MM.1S (cell line): ENCODE measurements at regions not wholly inside any gene's neighbourhood (a gene's known extent, or its start where the extent isn't known, plus 50 kb on each side); places are given as distances from the start of the nearest gene placed in this dataset.
"Not testable (repeated sequence)": the region's sequence is repeated elsewhere in the genome, so short reads cannot be mapped to it uniquely, and the experiment has no call there.

Source experiments
- CTCF ChIP-seq: fragments of 300-600 bp; sonication (generic); IDR thresholded peaks from 2 replicates; pipeline ENCODE4 v1.5.1; 2016; ENCODE audit warnings: antibody characterized with exemption, low read length, mixed read lengths
- EZH2 ChIP-seq: fragments of 300-600 bp; sonication (generic); optimal IDR thresholded peaks from 2 replicates; pipeline ENCODE3; 2017; ENCODE audit warnings: low read depth, mild to moderate bottlenecking, antibody characterized with exemption, low read length, mixed read lengths
- EZH2phosphoT487 ChIP-seq: fragments of 300-600 bp; sonication (generic); IDR thresholded peaks from 2 replicates; pipeline ENCODE4 v1.6.1; 2018; ENCODE audit warnings: antibody characterized with exemption, low read length

GRCh38 chr11:49893442-49893841, 58.7 kb upstream of the OR4C13 start:
- TF ChIP-seq CTCF, EZH2, EZH2phosphoT487: not testable (repeated sequence)
